PC-3 (cell line): ENCODE measurements at regions not wholly inside any gene's neighbourhood (a gene's known extent, or its start where the extent isn't known, plus 50 kb on each side); places are given as distances from the start of the nearest gene placed in this dataset.

Experiments
- ATAC-seq: fragments of 200-7000 bp; cut with Tn5 transposase; 2 replicates; pipeline ENCODE4 v1.9.1; 2020; ENCODE audit warnings: mild to moderate bottlenecking, moderate library complexity
- BruUV-seq: library from RNA; stranded (reverse); fragments of 400-500 nt; replicated peaks from 2 replicates; lab custom pipeline; 2021; lab: Mats Ljungman, UMichigan
- CTCF ChIA-PET: fragments of 300-600 bp; sonication (Branson Sonifier 250); formaldehyde crosslinking; loops from one replicate; lab custom pipeline; 2022; ENCODE audit warnings: antibody characterized with exemption; lab: Charles Lee
- POLR2A ChIA-PET: fragments of 300-600 bp; sonication (Branson Sonifier 250); formaldehyde crosslinking; loops from one replicate; lab custom pipeline; 2022; ENCODE audit warnings: antibody characterized with exemption; ENCODE audit not compliant: unreplicated experiment; lab: Charles Lee
- DNase-seq: peaks from one replicate; pipeline ENCODE4 v3.0.0-alpha.2; 2015
- H2AFZ ChIP-seq: fragments of 300-600 bp; sonication (generic); 2 replicates; pipeline ENCODE4 v1.6.0; 2016; ENCODE audit warnings: antibody characterized with exemption, low read length
- H3F3A ChIP-seq: fragments of 300-600 bp; sonication (generic); one replicate; pipeline ENCODE4 v1.6.0; 2017; ENCODE audit warnings: antibody characterized with exemption, low read length, control low read depth, mild to moderate bottlenecking; ENCODE audit not compliant: unreplicated experiment
- H3K27ac ChIP-seq: fragments of 300-600 bp; sonication (generic); 2 replicates; pipeline ENCODE4 v1.5.1; 2016; ENCODE audit warnings: mild to moderate bottlenecking, low read length
- H3K27me3 ChIP-seq: fragments of 300-600 bp; sonication (generic); 2 replicates; pipeline ENCODE4 v1.6.1; 2016; ENCODE audit warnings: low read length, mixed read lengths
- H3K36me3 ChIP-seq: fragments of 300-600 bp; sonication (generic); 2 replicates; pipeline ENCODE4 v1.6.1; 2016; ENCODE audit warnings: low read depth, mixed run types, low read length, mixed read lengths
- H3K4me1 ChIP-seq: fragments of 300-600 bp; sonication (generic); 2 replicates; pipeline ENCODE4 v1.5.1; 2016; ENCODE audit warnings: low read length; ENCODE audit not compliant: insufficient read depth
- H3K4me2 ChIP-seq: fragments of 300-600 bp; sonication (generic); 2 replicates; pipeline ENCODE4 v1.6.0; 2016; ENCODE audit warnings: low read length
- H3K4me3 ChIP-seq: fragments of 300-600 bp; sonication (generic); 2 replicates; pipeline ENCODE4 v1.5.1; 2016; ENCODE audit warnings: mild to moderate bottlenecking, low read length, mixed read lengths
- H3K79me2 ChIP-seq: fragments of 300-600 bp; sonication (generic); 2 replicates; pipeline ENCODE4 v1.6.1; 2017; ENCODE audit warnings: low read length, mixed read lengths
- H3K9ac ChIP-seq: fragments of 300-600 bp; sonication (generic); 2 replicates; pipeline ENCODE4 v1.6.0; 2016; ENCODE audit warnings: mild to moderate bottlenecking, low read length
- H3K9me2 ChIP-seq: fragments of 300-600 bp; sonication (generic); replicated peaks from 2 replicates; pipeline ENCODE4 v1.6.1; 2016; ENCODE audit warnings: mixed run types, low read length, mixed read lengths
- H3K9me3 ChIP-seq: fragments of 300-600 bp; sonication (generic); 2 replicates; pipeline ENCODE4 v1.6.1; 2016; ENCODE audit warnings: low read length, mixed read lengths
- H4K20me1 ChIP-seq: fragments of 300-600 bp; sonication (generic); 2 replicates; pipeline ENCODE4 v1.6.1; 2016; ENCODE audit warnings: low read length, mixed read lengths
- CTCF ChIP-seq: fragments of 300-600 bp; sonication (generic); conservative IDR thresholded peaks from 2 replicates; pipeline ENCODE4 v1.5.1; 2017; ENCODE audit warnings: antibody characterized with exemption, low read depth, mild to moderate bottlenecking, low read length
- EZH2 ChIP-seq: fragments of 300-600 bp; sonication (generic); IDR thresholded peaks from one replicate; pipeline ENCODE4 v1.6.1; 2017; ENCODE audit warnings: antibody characterized with exemption, mild to moderate bottlenecking, low read length; ENCODE audit not compliant: unreplicated experiment
- EZH2phosphoT487 ChIP-seq: fragments of 300-600 bp; sonication (generic); IDR thresholded peaks from 2 replicates; pipeline ENCODE4 v1.6.1; 2018; ENCODE audit warnings: mild to moderate bottlenecking, antibody characterized with exemption, low read length, borderline replicate concordance
- intact Hi-C: fragments of 100-400 bp; cut with micrococcal nuclease; formaldehyde crosslinking; loops from 2 replicates; pipeline ENCODE4 v1.9.0; 2023

- Histone ChIP-seq H3K9me2 (no peaks in the 10 kb centered on the region), H4K20me1 (no peaks in the 10 kb centered on the region), H2AFZ (no peak overlapping the region), H3K27me3 (peaks cover 53% of the 10 kb centered on the region), H3F3A (no peaks in the 10 kb centered on the region), H3K9ac (no peak overlapping the region), H3K4me3 (no peak overlapping the region), H3K79me2 (no peaks in the 10 kb centered on the region), H3K36me3 (no peaks in the 10 kb centered on the region), H3K9me3 (no peaks in the 10 kb centered on the region), H3K4me1 (no peaks in the 10 kb centered on the region), H3K27ac (no peak overlapping the region), H3K4me2 (no peak overlapping the region)
- TF ChIP-seq CTCF (no peak), EZH2phosphoT487 (no peak), EZH2 (no peak)
- POLR2A ChIA-PET = no interaction called here
- CTCF ChIA-PET = no interaction called here
- DNase-seq = no peak
- no TSS peak for BruUV-seq
- ATAC-seq = no peak
- intact Hi-C loops = no loop called here
These were observed 50.9 kb upstream of the SPACA7 start for GRCh38 chr13:112325142-112325808.

- no peak overlapping the region for H2AFZ ChIP-seq
- ATAC-seq = no peak
- no peak for DNase-seq
- no peaks in the 10 kb centered on the region for H3K9me3 ChIP-seq
- ChIA-PET CTCF (no interaction called here), POLR2A (no interaction called here)
- H3K27ac ChIP-seq = no peak overlapping the region
- no peak overlapping the region for H3K4me3 ChIP-seq
- TF ChIP-seq CTCF = no peak
- TF ChIP-seq EZH2phosphoT487 = no peak
- no peak for TF ChIP-seq EZH2
- no peaks in the 10 kb centered on the region for H3K9me2 ChIP-seq
- no peaks in the 10 kb centered on the region for H4K20me1 ChIP-seq
- no peaks in the 10 kb centered on the region for H3F3A ChIP-seq
- no TSS peak for BruUV-seq
- H3K4me1 ChIP-seq = no peaks in the 10 kb centered on the region
- no peak overlapping the region for H3K4me2 ChIP-seq
- no peak overlapping the region for H3K9ac ChIP-seq
- intact Hi-C loops = no loop called here
- peaks cover 58% of the 10 kb centered on the region for H3K27me3 ChIP-seq
- no peaks in the 10 kb centered on the region for H3K79me2 ChIP-seq
- no peaks in the 10 kb centered on the region for H3K36me3 ChIP-seq
These were observed 50.1 kb upstream of the SPACA7 start for GRCh38 chr13:112325920-112326645.
